ENCODE measurements at regions not wholly inside any gene's neighbourhood (a gene's known extent, or its start where the extent isn't known, plus 50 kb on each side); places are given as distances from the start of the nearest gene placed in this dataset.
"Not testable (repeated sequence)": the region's sequence is repeated elsewhere in the genome, so short reads cannot be mapped to it uniquely, and the experiment has no call there.

DNA sequence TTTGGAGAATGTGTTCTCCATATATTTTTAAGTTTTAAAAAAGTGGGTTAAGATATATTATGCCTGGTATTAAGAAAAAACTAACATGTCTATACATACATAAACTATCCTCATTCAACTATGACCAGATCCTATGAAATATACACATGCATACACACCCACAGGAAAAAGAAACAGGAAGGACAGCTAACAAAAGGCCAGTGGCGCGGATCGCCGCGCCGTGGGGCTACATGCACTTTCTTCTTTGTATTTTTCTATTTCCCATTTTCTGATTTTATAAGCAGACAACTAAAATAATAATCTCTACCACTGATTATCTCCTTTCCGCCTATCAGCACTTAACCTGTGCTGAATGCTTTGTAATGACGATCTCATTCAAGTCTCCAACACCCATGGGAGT lies 160.1 kb downstream of the OR4M2 start:
- DNase-seq (ENCODE audit: low read depth): no peak

DNA sequence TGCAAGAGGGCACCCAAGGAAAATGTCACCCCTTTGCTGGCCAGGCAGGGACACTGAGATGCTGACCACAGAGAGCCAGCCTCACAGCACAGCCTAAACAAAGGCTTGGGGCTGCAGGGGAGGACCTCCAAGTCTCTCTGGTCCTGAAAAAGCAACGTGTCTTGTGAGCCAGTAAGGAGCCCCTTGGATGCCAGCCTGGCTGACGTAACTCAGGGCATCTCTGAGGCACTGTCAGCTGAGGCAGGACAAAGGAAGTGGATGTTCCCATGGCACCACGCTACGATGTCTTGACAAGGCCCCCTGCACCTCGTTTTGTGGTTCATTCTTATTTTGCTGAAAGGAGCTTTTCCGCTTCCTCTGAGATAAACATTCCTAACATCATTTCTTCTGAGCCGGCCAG lies 160.7 kb downstream of the OR4M2 start:
- DNase-seq (ENCODE audit: low read depth): peak; percentile 54

DNA sequence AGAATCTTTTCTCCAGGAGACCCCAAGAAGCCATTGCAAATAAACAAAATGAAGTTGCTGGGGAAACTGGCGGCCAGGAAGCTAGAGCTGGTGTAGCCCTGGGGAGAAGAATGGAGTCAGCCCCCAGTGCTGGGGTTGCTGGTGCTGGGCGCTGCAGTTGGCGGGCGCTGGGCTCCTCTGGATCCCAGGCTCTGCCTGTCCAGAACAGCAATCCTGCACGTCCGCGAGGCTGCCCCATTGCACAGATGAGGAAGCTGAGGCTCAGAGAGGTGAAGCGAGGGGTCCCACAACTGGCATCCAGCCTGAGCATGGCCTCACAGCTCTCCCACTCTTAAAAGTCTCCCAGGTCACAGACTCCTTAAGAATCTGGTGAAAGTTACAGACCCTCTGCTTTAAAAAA lies 161.1 kb downstream of the OR4M2 start:
- no peak for DNase-seq (ENCODE audit: low read depth)

DNA sequence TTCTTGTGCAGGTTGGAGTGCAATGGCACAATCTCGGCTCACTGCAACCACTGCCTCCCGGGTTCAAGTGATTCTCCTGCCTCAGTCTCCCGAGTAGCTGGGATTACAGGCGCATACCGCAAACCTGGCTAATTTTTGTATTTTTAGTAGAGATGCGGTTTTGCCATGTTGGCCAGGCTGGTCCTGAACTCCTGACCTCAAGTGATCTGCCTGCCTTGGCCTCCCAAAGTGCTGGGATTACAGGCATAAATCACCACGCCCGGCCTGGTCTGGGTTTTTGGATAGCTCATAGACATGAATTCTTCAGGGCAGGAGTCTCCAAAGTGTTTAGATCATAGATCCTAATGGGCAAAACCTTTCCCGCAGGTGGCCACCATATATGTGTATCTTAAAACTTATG lies 162.0 kb downstream of the OR4M2 start:
- DNase-seq (ENCODE audit: low read depth): not testable (repeated sequence)

DNA sequence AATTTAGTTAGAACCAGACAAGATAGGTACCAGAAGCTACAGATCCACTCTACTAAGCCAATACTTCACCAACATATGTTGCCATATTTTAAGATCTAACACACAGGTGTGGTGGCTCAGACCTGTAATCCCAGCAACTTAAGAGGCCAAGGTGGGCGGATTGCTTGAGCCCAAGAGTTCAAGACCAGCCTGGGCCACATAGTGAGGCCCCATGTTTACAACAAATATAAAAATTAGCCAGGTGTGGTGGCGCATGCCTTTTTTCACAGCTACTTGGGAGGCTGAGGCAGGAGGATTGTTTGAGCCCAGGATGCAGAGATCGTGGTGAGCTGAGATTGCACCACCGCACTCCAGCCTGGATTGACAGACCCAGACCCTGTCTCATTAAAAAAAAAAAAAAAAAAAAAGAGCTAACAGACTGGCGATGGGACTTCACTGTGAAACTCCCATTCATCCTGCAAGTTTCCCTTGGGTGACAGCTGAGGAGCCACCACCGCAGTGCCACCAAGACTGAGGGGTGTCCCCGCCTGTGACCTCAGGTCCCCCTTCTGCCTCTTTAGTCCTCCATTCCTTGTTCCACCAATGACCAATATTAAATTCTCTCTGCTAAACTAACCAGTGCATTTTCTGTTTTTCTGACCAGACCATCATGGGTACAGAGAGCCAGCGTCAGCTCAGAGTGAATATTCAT lies 163.3 kb downstream of the OR4M2 start:
- no peak for DNase-seq (ENCODE audit: low read depth)

DNA sequence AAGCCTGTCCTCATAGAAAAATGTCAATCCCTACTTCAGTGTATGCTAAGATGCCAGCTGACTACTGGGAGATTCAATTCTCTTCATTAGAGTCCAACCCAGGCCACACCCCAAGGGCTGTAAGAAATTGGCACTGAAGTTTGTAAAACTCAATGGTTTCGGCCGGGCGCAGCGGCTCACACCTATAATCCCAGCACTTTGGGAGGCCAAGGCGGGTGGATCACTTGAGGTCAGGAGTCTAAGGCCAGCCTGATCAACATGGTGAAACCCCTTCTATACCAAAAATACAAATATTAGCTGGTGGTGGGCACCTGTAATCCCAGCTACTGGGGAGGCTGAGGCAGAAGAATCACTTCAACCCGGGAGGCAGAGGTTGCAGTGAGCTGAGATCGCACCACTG lies 169.2 kb downstream of the OR4M2 start:
- not testable (repeated sequence) for DNase-seq (ENCODE audit: low read depth)

DNA sequence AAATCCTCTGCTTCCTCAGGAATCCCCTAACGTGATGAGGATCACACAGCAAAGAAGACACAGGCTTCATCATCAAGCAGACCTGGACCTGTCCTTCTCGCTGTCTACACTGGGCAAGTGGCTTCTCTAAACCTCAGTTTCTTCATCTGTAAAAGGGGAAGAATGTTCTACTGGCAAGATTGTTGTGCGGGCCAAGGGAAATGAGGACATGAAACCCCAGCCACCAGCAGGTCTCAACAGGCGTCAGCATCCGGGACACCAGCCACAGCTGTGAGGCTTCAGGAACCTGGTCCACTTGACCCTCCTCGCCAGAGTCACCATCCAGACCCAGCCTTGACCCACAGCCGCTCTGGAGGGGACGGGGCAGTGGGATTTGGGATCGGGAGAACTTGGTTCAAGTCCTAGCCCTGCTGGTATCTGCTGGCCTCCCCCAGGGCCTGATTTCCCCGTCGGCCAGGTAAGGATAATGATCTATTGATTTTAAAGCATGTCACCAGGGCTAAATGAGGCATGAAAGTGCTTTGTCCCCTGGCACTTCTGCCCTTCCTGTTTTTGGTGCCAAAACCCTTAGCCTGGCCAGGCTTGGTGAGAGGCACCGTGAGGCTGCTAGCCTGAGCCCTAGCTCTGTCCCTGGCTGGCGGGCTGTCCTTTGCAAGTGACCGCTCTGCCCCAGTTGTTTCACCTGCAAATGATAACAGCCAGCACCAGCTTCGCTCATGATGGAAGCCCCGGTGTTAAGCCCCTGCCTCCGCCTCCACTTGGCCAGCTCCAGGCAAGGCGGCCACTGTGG lies 170.4 kb downstream of the OR4M2 start:
- not testable (repeated sequence) for DNase-seq (ENCODE audit: low read depth)

DNA sequence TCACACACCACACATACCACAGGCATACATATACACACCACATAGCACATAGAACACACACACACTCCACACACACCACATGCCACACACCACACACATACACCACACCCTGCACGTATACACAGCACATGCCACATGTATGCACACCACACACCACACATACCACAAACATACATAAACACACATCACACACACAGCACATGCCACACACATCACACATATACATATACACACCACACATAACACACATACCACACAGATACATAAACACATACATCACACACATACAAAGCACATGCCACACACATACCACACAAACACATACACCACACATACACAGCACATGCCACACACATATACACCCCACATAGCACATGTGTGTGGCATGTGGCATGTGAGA lies 171.1 kb downstream of the OR4M2 start:
- no peak for DNase-seq (ENCODE audit: low read depth)

DNA sequence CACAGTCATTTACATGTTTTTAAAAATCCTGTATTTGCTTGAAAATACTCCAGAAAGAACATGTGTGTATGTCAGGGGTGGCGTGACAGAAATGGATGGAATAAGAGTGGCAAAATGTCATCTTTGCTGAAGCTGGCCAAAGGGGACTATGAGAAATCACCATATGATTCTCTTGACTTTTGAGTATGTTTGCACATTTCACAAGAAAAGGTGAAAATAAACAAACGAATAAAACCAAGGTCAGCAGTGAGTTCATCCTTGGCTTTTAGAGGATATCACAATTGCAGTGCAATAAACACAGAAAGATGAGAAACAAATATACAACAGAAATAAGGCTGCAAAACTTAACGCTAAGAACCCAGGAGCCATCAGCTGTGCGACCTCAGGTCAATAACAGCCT lies 171.7 kb downstream of the OR4M2 start:
- not testable (repeated sequence) for DNase-seq (ENCODE audit: low read depth)

DNA sequence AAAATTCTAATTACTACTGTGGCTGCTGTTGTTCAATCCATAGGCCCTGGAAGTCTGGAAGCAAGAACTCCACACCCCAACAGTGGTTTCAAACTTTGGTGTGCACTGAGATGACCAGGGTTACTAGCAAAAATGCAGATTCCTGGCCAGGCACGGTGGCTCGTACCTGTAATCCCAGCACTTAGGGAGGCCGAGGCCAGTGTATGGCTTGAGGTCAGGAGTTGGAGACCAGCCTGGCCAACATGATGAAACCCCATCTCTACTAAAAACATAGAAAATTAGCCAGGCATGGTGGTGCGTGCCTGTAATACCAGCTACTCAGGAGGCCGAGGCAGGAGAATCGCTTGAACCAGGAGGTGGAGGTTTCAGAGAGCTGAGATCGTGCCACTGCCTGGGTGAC lies 172.2 kb downstream of the OR4M2 start:
- not testable (repeated sequence) for DNase-seq (ENCODE audit: low read depth)

DNA sequence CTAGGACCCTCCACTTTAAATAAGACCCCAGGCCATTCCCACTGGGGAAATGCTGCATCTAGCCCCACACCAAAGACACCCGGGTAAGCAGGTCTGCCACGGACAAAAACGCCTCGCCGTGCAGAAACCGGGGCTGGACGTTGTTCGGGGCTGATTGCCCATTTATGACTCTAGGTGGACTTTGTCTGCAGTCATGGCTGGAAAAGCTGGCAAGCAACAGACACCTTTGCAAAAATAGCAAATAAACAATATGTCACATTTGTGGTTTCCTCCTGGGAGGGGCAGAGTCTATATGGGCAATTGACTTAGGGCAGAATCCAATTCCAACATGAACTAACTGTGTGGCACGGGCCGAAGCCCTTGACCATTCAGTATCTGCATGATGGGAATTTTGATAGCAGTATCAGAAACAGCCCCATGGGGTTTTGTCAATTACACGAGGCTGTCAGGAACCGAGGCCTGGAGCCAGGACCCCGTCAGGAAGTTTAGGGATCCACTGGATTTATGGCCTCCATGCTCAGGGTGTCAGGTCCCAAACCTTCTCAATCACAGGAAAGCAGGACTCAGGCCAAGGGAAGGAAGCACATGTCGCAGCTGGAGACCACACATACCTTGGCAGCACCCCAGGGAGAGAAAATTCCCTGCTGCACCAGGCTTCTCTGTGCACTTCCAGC lies 172.8 kb downstream of the OR4M2 start:
- peak; percentile 36 for DNase-seq (ENCODE audit: low read depth)

DNA sequence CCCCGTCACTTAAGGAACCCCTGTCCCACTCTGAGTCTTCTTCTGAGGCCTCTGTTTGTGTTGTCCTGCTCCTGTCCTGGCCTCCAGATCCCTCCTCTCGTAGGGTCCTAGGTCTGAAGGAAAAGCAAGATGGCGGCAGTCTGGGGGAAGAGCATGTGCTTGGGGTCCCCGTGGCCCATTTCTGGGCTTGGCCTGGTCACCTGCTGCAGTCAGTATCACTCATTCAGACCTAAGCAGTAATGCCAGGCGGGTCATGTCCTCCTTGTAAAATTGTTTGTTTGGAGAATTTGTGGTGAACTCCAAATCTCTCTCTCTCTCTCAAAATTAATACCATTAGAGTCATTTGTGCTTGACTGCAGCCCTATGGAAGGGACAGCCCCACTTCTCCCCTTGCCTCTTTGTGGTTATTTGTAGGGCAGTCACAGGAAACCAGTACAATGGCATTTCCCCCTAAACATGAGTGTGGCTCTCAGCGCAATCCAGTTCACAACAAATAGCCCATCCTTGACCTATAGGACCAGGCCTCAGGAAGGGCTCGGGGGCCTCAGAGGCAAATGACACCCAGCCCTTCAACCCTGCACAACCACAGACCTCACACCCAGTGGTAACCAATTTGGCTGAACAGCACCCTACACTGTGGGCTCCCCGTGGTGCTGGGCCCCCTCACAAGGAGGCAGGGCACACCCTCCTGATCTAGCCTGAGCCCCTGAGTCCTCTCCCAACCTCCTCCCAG lies 173.5 kb downstream of the OR4M2 start:
- no peak for DNase-seq (ENCODE audit: low read depth)

DNA sequence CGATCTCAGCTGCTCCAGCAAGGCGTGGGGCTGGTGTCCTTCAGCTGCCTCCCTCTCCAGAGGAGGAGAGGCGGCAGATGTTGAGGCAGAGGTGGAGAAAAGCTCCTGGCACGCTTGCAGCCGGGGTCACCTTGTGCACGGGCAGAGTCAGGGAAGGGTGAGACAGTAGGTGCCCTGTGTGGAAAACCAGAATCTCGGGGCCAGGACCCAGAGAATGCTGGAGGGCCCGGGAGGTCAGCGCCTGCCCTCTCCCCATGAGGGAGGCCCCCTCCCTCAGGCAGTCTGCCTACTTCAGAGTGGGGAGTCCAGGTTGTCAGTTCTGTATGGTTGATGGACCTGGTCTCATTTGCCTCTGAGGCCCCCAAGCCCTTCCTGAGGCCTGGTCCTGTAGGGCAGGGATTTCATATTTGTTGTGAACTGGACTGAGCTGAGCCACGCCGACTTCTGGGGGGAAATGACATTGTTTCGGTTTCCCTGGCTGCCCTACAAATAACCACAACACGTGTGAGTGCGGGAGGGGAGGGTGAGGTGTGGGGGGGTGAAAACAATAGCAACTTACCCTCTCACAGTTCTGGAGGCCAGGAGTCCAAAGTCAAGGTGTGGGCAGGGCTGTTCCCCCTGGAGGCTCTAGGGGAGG lies 174.2 kb downstream of the OR4M2 start:
- not testable (repeated sequence) for DNase-seq (ENCODE audit: low read depth)

DNA sequence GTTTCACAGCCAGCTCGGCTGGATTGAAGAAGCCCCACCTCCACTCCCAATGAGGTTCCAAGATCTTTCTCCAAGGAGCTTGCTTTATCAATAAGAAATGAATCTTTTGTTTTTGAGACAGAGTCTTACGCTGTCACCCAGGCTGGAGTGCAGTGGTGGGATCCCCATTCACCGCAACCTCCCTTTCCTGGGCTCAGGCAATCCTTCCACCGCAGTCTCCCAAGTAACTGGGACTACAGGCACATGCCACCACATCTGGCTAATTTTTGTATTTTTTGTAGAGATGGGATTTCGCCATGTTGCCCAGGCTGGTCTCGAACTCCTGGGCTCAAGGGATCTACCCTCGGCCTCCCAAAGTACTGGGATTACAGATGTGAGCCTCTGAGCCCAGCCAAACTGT lies 175.3 kb downstream of the OR4M2 start:
- not testable (repeated sequence) for DNase-seq (ENCODE audit: low read depth)

DNA sequence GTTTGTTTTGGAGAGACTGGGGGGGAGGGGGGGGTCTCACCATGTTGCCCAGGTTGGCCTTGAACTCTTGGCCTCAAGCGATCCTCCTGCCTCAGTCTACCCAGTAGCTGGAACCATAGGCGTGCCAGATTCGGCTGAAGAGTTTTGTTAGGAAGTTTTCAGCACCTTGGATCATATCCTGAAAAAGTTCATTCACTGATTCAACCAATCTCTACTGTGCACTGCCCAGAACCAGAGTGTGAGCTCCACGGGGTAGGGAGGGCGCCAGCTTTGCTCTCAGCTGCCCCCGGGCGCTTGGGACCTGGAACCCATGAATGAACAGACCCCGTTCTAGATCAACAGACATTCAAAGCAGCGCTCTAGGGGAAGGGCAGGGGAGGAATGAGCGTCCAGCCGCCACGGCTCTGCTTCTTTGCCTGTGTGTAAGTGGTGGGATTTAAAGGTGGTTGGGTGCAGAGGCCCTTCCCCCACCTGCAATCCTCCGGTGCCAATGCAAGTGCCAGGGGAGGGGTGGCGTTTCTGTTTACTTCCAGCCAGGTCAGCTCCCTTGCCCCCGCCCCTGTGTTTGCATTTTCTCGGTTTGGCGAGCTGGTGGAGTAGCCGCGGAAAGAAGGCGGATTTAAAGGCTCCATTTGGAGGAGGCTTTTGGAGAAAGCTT lies 176.2 kb downstream of the OR4M2 start:
- not testable (repeated sequence) for DNase-seq (ENCODE audit: low read depth)

DNA sequence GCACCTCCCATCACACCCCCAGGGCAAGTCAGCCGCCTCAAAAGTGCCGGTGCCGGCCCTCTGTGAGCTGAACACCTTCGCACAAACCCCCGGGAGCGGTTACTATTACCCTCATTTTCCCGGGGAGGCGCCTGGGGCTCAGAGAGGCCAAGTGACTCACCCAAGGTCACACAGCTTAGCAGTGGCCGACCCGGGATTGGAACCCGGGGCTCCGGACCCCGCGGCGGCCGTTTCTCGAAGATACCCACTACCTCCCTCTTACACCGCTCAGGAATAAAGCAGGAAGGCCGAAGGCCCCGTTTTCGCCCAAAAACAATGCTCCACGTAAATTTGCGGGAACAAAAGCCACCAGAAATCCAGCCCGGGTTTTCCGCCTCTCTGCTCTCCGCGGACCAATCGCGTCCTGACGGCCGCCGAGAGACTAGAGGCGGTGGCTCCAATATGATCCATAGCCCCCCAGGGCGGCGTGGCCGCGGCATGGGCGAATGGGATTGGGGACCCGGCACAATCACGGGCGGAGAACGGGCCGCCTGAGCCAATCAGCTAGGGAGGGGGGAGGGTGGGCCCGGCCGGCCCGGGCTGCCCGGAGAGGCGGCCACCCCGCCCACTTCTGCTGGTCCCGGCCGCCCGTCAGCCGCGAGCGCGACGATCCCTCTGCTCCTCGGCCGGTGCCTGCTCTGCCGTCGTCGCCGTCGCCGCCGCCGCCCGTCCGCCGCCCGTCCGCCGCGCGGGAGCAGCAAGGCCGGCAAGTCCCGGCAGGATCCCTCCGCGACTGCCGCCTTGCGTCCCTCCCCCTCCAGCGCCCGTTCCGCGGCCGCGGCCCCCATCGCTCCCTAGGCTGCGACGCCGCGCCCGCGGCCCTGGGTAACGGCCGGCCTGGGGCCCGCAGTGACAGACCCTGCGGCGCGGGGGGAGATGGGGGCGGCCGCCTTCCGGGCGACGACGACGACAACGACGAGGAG lies 177.0 kb downstream of the OR4M2 start:
- no peak for DNase-seq (ENCODE audit: low read depth)

DNA sequence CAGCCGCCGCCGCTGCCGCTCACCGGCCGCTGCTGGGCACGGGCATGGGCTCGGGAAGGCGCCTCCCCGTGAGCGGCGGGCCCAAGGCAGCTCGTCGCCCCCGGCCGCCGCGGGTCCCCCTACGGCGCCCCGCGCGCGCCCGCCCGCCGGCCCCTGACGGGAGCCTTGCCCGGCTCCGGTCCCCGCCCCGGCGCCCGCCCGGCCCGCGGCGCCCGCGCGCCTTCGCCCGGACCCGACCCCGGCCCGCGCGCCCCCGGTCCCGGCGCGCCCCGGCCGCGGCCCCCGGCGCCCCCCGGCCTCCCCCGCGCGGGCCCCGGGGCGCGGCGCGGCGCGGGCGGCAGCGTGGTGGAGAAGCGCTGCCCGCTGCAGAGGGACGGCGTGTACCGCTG lies 177.7 kb downstream of the OR4M2 start:
- no peak for DNase-seq (ENCODE audit: low read depth)

DNA sequence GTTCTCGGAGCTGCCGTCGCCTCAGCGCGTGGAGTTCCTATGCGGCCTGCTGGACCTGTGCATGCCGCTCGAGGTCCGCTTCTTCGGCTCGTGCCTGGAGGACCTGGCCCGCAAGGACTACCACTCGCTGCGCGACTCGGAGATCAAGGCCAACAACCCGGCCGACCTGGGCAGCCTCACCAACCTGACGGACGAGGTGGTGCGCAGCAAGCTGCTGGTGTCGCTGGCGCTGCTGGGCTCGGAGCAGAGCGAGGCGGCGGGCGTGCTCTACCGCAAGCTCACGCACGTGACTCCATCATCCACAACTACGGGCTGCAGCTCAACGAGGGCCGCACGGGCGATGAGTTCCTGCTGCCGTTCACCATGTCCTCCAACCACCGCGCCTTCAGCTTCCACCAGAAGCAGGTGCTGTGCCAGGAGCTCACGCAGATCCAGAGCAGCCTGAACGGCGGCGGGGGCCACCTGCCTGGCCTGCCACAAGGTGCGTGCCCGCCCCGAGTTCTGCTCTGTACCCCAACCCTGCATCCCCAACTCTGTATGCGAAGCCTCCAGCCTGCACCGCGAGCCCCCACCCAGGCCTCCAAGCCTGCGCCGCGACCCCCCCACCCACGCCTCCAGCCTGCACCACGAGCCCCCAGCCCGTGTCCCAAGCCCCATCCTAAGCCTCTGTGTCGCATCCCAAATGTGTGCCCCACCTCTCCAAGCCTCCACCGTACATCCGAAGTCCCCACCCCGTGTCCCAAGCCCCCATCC lies 178.2 kb downstream of the OR4M2 start:
- DNase-seq (ENCODE audit: low read depth): no peak

DNA sequence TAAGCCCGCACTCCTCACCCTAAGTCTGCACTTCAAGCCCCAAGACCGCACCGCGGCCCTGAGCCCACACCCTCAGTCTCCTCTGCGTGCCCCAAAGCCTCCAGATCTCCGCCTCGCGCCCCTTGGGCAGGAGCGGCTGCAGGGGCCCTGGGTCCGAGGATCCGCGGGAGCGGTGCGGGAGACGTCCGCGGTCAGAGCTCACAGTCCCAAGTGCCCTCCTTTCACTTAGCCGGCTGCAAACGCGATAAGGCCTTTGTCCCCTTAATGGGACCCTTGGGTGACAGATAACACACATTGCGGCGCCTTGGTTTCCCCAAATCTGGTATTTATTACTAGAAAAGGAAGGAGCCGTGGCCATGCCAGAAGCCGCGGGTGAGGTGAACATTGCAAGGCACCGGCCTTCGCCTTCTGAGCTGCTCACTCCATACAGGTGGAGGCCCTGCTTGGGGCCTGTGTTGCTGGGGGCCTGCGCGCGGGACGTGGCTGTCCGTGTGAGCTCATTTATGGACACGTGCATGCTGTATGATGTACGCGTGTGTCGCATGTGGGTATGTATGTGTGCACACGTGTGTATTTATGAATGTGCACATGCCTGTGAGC lies 178.9 kb downstream of the OR4M2 start:
- not testable (repeated sequence) for DNase-seq (ENCODE audit: low read depth)
